GM12891 (cell line): ENCODE measurements at regions not wholly inside any gene's neighbourhood (a gene's known extent, or its start where the extent isn't known, plus 50 kb on each side); places are given as distances from the start of the nearest gene placed in this dataset.

Experiments
- POLR2A ChIP-seq: IDR thresholded peaks from 2 replicates; pipeline ENCODE4 v1.6.1; 2011; ENCODE audit warnings: low read depth, low read length, control low read depth
- POLR2AphosphoS5 ChIP-seq: IDR thresholded peaks from 2 replicates; pipeline ENCODE4 v1.6.1; 2011; ENCODE audit warnings: low read depth, low read length, control low read depth
- SPI1 ChIP-seq: IDR thresholded peaks from 2 replicates; pipeline ENCODE4 v1.6.1; 2011; ENCODE audit warnings: low read depth, low read length, control low read depth

DNA sequence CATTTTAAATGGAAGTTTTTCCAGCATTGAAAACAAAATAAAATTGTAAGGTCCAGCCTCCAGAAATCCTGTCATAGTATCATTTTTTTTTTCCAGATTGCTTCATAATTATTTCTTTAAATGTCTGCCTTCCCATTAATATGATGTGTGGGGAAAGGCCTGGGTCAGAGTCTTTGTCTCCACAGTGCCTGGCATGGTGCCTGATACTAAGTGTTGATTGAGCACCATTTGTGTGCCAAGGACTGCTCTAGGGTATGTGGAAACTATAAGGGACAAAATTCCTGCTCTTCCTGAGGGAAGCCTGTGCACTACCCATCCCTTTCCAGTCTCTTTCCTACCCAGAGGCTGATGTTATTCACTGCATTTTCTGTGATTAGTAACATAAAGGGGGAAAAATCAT, 53.1 kb upstream of the BEND4 start:
- TF ChIP-seq POLR2AphosphoS5, result no peak
- no peak for TF ChIP-seq SPI1
- TF ChIP-seq POLR2A, result no peak
